A549 (cell line): ENCODE measurements at regions not wholly inside any gene's neighbourhood (a gene's known extent, or its start where the extent isn't known, plus 50 kb on each side); places are given as distances from the start of the nearest gene placed in this dataset.

ENCODE experiments used
- ATAC-seq, 2 experiments: fragments of 200-7000 bp in 1 of 2; fragments of >200 bp in 1 of 2; cut with Nextera tagmentation in 1 of 2; cut with Tn5 transposase in 1 of 2; 3 replicates each; pipeline versions ENCODE4 v1.8.0 to v1.9.1; 2018 to 2020; ENCODE audit warnings: mild to moderate bottlenecking in 1 of 2, moderate library complexity in 1 of 2
- CTCF ChIA-PET: fragments of 300-600 bp; sonication (Branson Sonifier 250); formaldehyde crosslinking; extraction: SDS; loops from one replicate; lab custom pipeline; 2021; ENCODE audit warnings: antibody characterized with exemption, inconsistent platforms; lab: Yijun Ruan, JAX
- POLR2A ChIA-PET: fragments of 350-600 bp; formaldehyde crosslinking; extraction: SDS; loops from one replicate; lab custom pipeline; 2021; ENCODE audit warnings: antibody characterized with exemption, inconsistent platforms; lab: Yijun Ruan, JAX
- DNase-seq, 2 experiments: peaks; one replicate each; pipeline versions ENCODE4 v3.0.0 to v3.0.0-alpha.2; 2011 to 2016; ENCODE audit warnings: low read depth in 1 of 2, low spot score in 1 of 2
- FAIRE-seq: peaks from 2 replicates; lab custom pipeline; 2011; peaks lifted over from hg19 to GRCh38; lab: Jason Lieb, UNC
- H3K27ac ChIP-seq, 2 experiments: fragments of >200 bp; sonication (Bioruptor Twin); formaldehyde crosslinking; 3 replicates each; pipeline ENCODE4 v1.5.1; 2016 to 2017
- H3K4me1 ChIP-seq: fragments of >200 bp; sonication (Bioruptor Twin); formaldehyde crosslinking; 3 replicates; pipeline ENCODE4 v1.6.1; 2016
- H3K4me2 ChIP-seq: fragments of >200 bp; sonication (Bioruptor Twin); formaldehyde crosslinking; 3 replicates; pipeline ENCODE4 v1.6.1; 2016
- H3K4me3 ChIP-seq: fragments of >200 bp; sonication (Bioruptor Twin); formaldehyde crosslinking; 3 replicates; pipeline ENCODE4 v1.5.1; 2016
- H3K9me3 ChIP-seq: fragments of >200 bp; sonication (Bioruptor Twin); formaldehyde crosslinking; 3 replicates; pipeline ENCODE4 v1.6.1; 2016
- CHD4 ChIP-seq: fragments of 200-600 bp; sonication (generic); IDR thresholded peaks from 2 replicates; pipeline ENCODE4 v1.6.1; 2016; ENCODE audit warnings: antibody characterized with exemption, mild to moderate bottlenecking, borderline replicate concordance
- EHF ChIP-seq: fragments of 250-450 bp; sonication (Bioruptor Pico); IDR thresholded peaks from 2 replicates; pipeline ENCODE4 v1.5.0; 2020; ENCODE audit warnings: mild to moderate bottlenecking
- GATA3 ChIP-seq: IDR thresholded peaks from 2 replicates; pipeline ENCODE4 v1.6.1; 2012; ENCODE audit warnings: borderline replicate concordance
- HDAC2 ChIP-seq: fragments of 200-600 bp; sonication (generic); IDR thresholded peaks from 2 replicates; pipeline ENCODE4 v1.6.1; 2016
- HOXB5 ChIP-seq: fragments of 250-450 bp; sonication (Bioruptor Pico); IDR thresholded peaks from 2 replicates; pipeline ENCODE4 v1.5.0; 2020; ENCODE audit warnings: mild to moderate bottlenecking, moderate library complexity
- JUNB ChIP-seq: fragments of >200 bp; sonication (Bioruptor Twin); formaldehyde crosslinking; IDR thresholded peaks from 2 replicates; pipeline ENCODE4 v1.6.1; 2016
- KDM1A ChIP-seq: fragments of 200-600 bp; sonication (generic); IDR thresholded peaks from 2 replicates; pipeline ENCODE4 v1.6.1; 2016; ENCODE audit warnings: low read depth, mild to moderate bottlenecking
- MYC ChIP-seq: IDR thresholded peaks from 2 replicates; pipeline ENCODE4 v1.6.1; 2012; ENCODE audit warnings: mild to moderate bottlenecking, inconsistent platforms, low read length, improper control_type of control experiment, borderline replicate concordance
- NFE2L2 ChIP-seq: fragments of 150-350 bp; conservative IDR thresholded peaks from 2 replicates; pipeline ENCODE4 v1.6.1; 2014; ENCODE audit warnings: low read length
- NR3C1 ChIP-seq: fragments of >200 bp; sonication (Bioruptor Twin); formaldehyde crosslinking; IDR thresholded peaks from 3 replicates; pipeline ENCODE4 v1.6.1; 2017
- PHF8 ChIP-seq: fragments of 200-600 bp; sonication (generic); IDR thresholded peaks from 2 replicates; pipeline ENCODE4 v1.6.1; 2016; ENCODE audit warnings: low read depth, mild to moderate bottlenecking, antibody characterized with exemption, moderate library complexity, borderline replicate concordance
- RARB ChIP-seq: fragments of 250-450 bp; sonication (Bioruptor Pico); IDR thresholded peaks from 2 replicates; pipeline ENCODE4 v1.8.0; 2021; ENCODE audit warnings: mild to moderate bottlenecking, moderate library complexity
- RCOR1 ChIP-seq: fragments of 150-350 bp; IDR thresholded peaks from 2 replicates; pipeline ENCODE4 v1.6.1; 2014; ENCODE audit warnings: antibody characterized with exemption, low read length, low read depth
- RFX5 ChIP-seq: fragments of 450-650 bp; IDR thresholded peaks from 2 replicates; pipeline ENCODE4 v1.7.1; 2014; ENCODE audit warnings: antibody characterized with exemption, mild to moderate bottlenecking, moderate library complexity
- RNF2 ChIP-seq: fragments of 200-600 bp; sonication (generic); IDR thresholded peaks from 2 replicates; pipeline ENCODE4 v1.6.1; 2016; ENCODE audit warnings: low read depth, mild to moderate bottlenecking, antibody characterized with exemption, moderate library complexity, borderline replicate concordance
- SREBF2 ChIP-seq: fragments of 450-650 bp; IDR thresholded peaks from 2 replicates; pipeline ENCODE4 v1.6.1; 2014; ENCODE audit warnings: mild to moderate bottlenecking, moderate library complexity
- ZC3H11A ChIP-seq: fragments of 450-650 bp; IDR thresholded peaks from 2 replicates; pipeline ENCODE4 v1.6.1; 2014; ENCODE audit warnings: antibody characterized with exemption, mild to moderate bottlenecking
- ZFP36 ChIP-seq: fragments of 450-650 bp; IDR thresholded peaks from 2 replicates; pipeline ENCODE4 v1.6.1; 2014; ENCODE audit warnings: borderline replicate concordance; ENCODE audit not compliant: partially characterized antibody
- WGBS: methylation state at CpG from one replicate; pipeline ENCODE4 v1.1.6; 2017; ENCODE audit errors: missing lambda C conversion rate; 5-methylcytosine and 5-hydroxymethylcytosine counted together
- TF ChIP-seq, protein P1 (sequence below): fragments of 250-450 bp; sonication (Bioruptor Pico); IDR thresholded peaks from 2 replicates; pipeline ENCODE4 v1.5.0; 2021; ENCODE audit warnings: mild to moderate bottlenecking, moderate library complexity, borderline replicate concordance
- TF ChIP-seq, protein P2 (sequence below): fragments of 150-350 bp; IDR thresholded peaks from 2 replicates; pipeline ENCODE4 v1.6.1; 2014; ENCODE audit warnings: low read depth, mild to moderate bottlenecking, low read length
- TF ChIP-seq, protein P3 (sequence below): fragments of 250-450 bp; sonication (Bioruptor Pico); IDR thresholded peaks from 2 replicates; pipeline ENCODE4 v1.5.0; 2020; ENCODE audit warnings: low read depth, mild to moderate bottlenecking, moderate library complexity

- no peak for TF ChIP-seq NFE2L2
- no peak for TF ChIP-seq RNF2
- no peak for TF ChIP-seq HOXB5 (CRISPR knock-in tag)
- TF ChIP-seq NR3C1 = no peak
- TF ChIP-seq JUNB = no peak
- no peak for TF ChIP-seq PHF8
- no peak for TF ChIP-seq KDM1A
- no peak for TF ChIP-seq EHF (CRISPR knock-in tag)
- TF ChIP-seq HDAC2 = no peak
- TF ChIP-seq GATA3 = no peak
- TF ChIP-seq, protein P1, sequence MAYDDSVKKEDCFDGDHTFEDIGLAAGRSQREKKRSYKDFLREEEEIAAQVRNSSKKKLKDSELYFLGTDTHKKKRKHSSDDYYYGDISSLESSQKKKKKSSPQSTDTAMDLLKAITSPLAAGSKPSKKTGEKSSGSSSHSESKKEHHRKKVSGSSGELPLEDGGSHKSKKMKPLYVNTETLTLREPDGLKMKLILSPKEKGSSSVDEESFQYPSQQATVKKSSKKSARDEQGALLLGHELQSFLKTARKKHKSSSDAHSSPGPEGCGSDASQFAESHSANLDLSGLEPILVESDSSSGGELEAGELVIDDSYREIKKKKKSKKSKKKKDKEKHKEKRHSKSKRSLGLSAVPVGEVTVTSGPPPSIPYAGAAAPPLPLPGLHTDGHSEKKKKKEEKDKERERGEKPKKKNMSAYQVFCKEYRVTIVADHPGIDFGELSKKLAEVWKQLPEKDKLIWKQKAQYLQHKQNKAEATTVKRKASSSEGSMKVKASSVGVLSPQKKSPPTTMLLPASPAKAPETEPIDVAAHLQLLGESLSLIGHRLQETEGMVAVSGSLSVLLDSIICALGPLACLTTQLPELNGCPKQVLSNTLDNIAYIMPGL = no peak
- TF ChIP-seq RARB (CRISPR knock-in tag) = no peak
- TF ChIP-seq CHD4 = no peak
- no peak for TF ChIP-seq RCOR1
- TF ChIP-seq, protein P2, sequence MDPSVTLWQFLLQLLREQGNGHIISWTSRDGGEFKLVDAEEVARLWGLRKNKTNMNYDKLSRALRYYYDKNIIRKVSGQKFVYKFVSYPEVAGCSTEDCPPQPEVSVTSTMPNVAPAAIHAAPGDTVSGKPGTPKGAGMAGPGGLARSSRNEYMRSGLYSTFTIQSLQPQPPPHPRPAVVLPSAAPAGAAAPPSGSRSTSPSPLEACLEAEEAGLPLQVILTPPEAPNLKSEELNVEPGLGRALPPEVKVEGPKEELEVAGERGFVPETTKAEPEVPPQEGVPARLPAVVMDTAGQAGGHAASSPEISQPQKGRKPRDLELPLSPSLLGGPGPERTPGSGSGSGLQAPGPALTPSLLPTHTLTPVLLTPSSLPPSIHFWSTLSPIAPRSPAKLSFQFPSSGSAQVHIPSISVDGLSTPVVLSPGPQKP = no peak
- no peak for TF ChIP-seq ZFP36
- no peak for TF ChIP-seq MYC
- TF ChIP-seq ZC3H11A = no peak
- TF ChIP-seq RFX5 = no peak
- DNase-seq (no peak), FAIRE-seq (no peak), ATAC-seq (no peak)
- Histone ChIP-seq H3K4me1 (no peaks in the 10 kb centered on the region), H3K27ac (no peak overlapping the region), H3K4me2 (no peak overlapping the region), H3K4me3 (no peak overlapping the region), H3K9me3 (0 out of 3 replicates have a peak, but pooled peaks cover 3% of the 10 kb centered on the region)
- ChIA-PET CTCF (interaction anchor here (1.0 to 1.9 kb wide), 2 partner anchors 14 to 1056 kb away, joined by 3 to 7 read pairs; no protein-coding TSS in a partner anchor), POLR2A (no interaction called here)
Measured at GRCh38 chr5:58353992-58354391, 105.9 kb downstream of the PLK2 start.

DNA sequence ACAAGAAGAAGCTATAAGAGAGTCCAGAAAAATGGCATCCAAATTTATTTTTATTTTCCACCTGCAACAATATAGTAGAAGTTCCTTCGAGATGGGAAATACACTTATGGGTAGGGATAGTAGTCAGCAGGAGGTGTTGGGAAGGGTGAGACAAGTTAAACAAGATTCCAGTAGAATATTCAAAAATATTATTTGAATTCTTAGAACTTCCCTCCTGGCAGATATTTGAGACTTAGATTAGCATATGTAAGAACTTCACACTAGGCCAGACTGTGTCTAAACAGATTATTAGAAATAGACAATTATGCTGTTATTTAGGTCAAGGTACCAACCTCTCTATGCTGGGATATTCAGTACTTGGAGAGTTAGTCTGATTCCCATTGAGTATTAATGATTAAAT lies 108.7 kb downstream of the PLK2 start:
- DNase-seq (no peak), ATAC-seq (no peak), FAIRE-seq (no peak)
- no peaks in the 10 kb centered on the region for H3K4me1 ChIP-seq
- no peak overlapping the region for H3K4me3 ChIP-seq
- ChIA-PET CTCF (no interaction called here), POLR2A (no interaction called here)
- H3K9me3 ChIP-seq = 0 out of 3 replicates have a peak, but pooled peaks cover 3% of the 10 kb centered on the region
- H3K27ac ChIP-seq = no peak overlapping the region
- WGBS = 38% methylated on average over 1 of the region's 1 CpG
- TF ChIP-seq, protein P3, sequence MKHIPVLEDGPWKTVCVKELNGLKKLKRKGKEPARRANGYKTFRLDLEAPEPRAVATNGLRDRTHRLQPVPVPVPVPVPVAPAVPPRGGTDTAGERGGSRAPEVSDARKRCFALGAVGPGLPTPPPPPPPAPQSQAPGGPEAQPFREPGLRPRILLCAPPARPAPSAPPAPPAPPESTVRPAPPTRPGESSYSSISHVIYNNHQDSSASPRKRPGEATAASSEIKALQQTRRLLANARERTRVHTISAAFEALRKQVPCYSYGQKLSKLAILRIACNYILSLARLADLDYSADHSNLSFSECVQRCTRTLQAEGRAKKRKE (CRISPR knock-in tag) = no peak
- no peak for TF ChIP-seq HDAC2
- TF ChIP-seq SREBF2 = no peak
- no peak overlapping the region for H3K4me2 ChIP-seq
